Spleen (tissue), 11 donors: ENCODE measurements at regions not wholly inside any gene's neighbourhood (a gene's known extent, or its start where the extent isn't known, plus 50 kb on each side); places are given as distances from the start of the nearest gene placed in this dataset.

Experiments used
- DNase-seq: peaks from one replicate; pipeline ENCODE4 v3.0.0-alpha.2; 2020
- H3K27ac ChIP-seq, 8 donors: fragments of 200-600 bp; sonication (generic) in 7 of 8; 1 replicate in 4 of 8; 2 replicates in 4 of 8; pipeline versions ENCODE4 v1.5.0 to v1.8.0; 2016 to 2021; ENCODE audit warnings: inconsistent platforms in 4 of 8, mild to moderate bottlenecking in 4 of 8, moderate library complexity in 1 of 8
- H3K27me3 ChIP-seq, 7 donors: fragments of 200-600 bp; sonication (generic) in 6 of 7; replicated peaks in 1 of 7; 1 replicate in 4 of 7; 2 replicates in 3 of 7; pipeline versions ENCODE4 v1.5.0 to v1.8.0; 2016 to 2021; ENCODE audit warnings: inconsistent platforms in 3 of 7, mild to moderate bottlenecking in 1 of 7
- H3K36me3 ChIP-seq, 6 donors: fragments of 200-600 bp; sonication (generic) in 5 of 6; 1 replicate in 4 of 6; 2 replicates in 2 of 6; pipeline versions ENCODE4 v1.5.0 to v1.8.0; 2016 to 2021; ENCODE audit warnings: inconsistent platforms in 2 of 6
- H3K4me1 ChIP-seq, 6 donors: fragments of 200-600 bp; sonication (generic) in 5 of 6; 1 replicate in 3 of 6; 2 replicates in 3 of 6; pipeline versions ENCODE4 v1.5.0 to v1.8.0; 2016 to 2021; ENCODE audit warnings: inconsistent platforms in 3 of 6
- H3K4me3 ChIP-seq, 8 donors: fragments of 200-600 bp; sonication (generic) in 7 of 8; 1 replicate in 4 of 8; 2 replicates in 4 of 8; pipeline versions ENCODE4 v1.5.0 to v1.8.0; 2016 to 2021; ENCODE audit warnings: inconsistent platforms in 4 of 8, mild to moderate bottlenecking in 4 of 8, moderate library complexity in 2 of 8
- H3K9me3 ChIP-seq, 8 donors: fragments of 200-600 bp; sonication (generic) in 7 of 8; 1 replicate in 4 of 8; 2 replicates in 4 of 8; pipeline versions ENCODE4 v1.5.0 to v1.8.0; 2016 to 2021; ENCODE audit warnings: inconsistent platforms in 4 of 8
- CTCF ChIP-seq, 11 experiments: fragments of 200-600 bp in 7 of 11; fragments of 450-650 bp in 4 of 11; sonication (generic) in 4 of 11; IDR thresholded peaks in 8 of 11; conservative IDR thresholded peaks in 3 of 11; 1 replicate in 7 of 11; 2 replicates in 4 of 11; pipeline versions ENCODE4 v1.4.0 to v1.8.0; 2016 to 2021; ENCODE audit warnings: antibody characterized with exemption in 11 of 11, inconsistent platforms in 4 of 11, mild to moderate bottlenecking in 1 of 11
- POLR2A ChIP-seq, 3 donors: fragments of 450-650 bp; IDR thresholded peaks; one replicate each; pipeline ENCODE4 v1.5.1; 2017; ENCODE audit warnings: antibody characterized with exemption in 3 of 3, mild to moderate bottlenecking in 1 of 3
- POLR2AphosphoS5 ChIP-seq, 3 donors: sonication (generic); formaldehyde crosslinking; IDR thresholded peaks; one replicate each; pipeline ENCODE4 v1.5.1; 2017; ENCODE audit warnings: antibody characterized with exemption in 3 of 3
- WGBS, 5 donors: extraction: QIAGEN DNeasy Blood & Tissue Kit in 3 of 5; methylation state at CpG; one replicate each; pipeline versions ENCODE4 v1.1.5 to v1.1.7; 2013 to 2018; 5-methylcytosine and 5-hydroxymethylcytosine counted together
- intact Hi-C: fragments of 100-400 bp; cut with DNase I; formaldehyde crosslinking; loops from one replicate; pipeline ENCODE4 v1.15.0; 2023; ENCODE audit warnings: low total_unique reads
- donor health status: healthy with polysubstance abuse.
- donor health status: DM: no; HTN: no; CAD: no; lungs with moderate emphysema.
- donor health status: DM: no; HTN: no; CAD: no.
- donor health status: Bipolar disorder and iron deficiency.
- donor health status: healthy.
- donor health status: DM: no; HTN: no; CAD: no.
- donor health status: DM: yes; HTN: yes; CAD: no.

- DNase-seq = no peak
- H3K27ac ChIP-seq = no peak overlapping the region
- no peaks in the 10 kb centered on the region for H3K4me1 ChIP-seq
- peaks cover 0 to 5% (median 0%) of the 10 kb centered on the region in 7 donors for H3K27me3 ChIP-seq
- 54 to 64% (median 62%) methylated on average over 4 of the region's 4 CpGs for WGBS, 5 donors
- no peaks in the 10 kb centered on the region for H3K9me3 ChIP-seq
- no peaks in the 10 kb centered on the region for H3K36me3 ChIP-seq
- intact Hi-C loops = no loop called here
- H3K4me3 ChIP-seq = no peak overlapping the region
- TF ChIP-seq POLR2AphosphoS5 (IDR thresholded peaks at IDR 0.05) = no peak
- TF ChIP-seq POLR2A (IDR thresholded peaks at IDR 0.05) = no peak
Measured at GRCh38 chr1:177341773-177342172, 171.0 kb downstream of the BRINP2 start.

GRCh38 chr1:177340601-177341067 is 169.9 kb downstream of the BRINP2 start:
- TF ChIP-seq CTCF (IDR thresholded peaks at IDR 0.05 in 8 of 11, conservative IDR thresholded peaks at IDR 0.05 in 3 of 11) (no peak), POLR2AphosphoS5 (IDR thresholded peaks at IDR 0.05) (no peak), POLR2A (IDR thresholded peaks at IDR 0.05) (no peak)
- intact Hi-C loops = no loop called here
- DNase-seq = no peak
- Histone ChIP-seq H3K9me3 (no peaks in the 10 kb centered on the region), H3K27me3 (peaks cover 0 to 5% (median 0%) of the 10 kb centered on the region in 7 donors), H3K27ac (no peak overlapping the region), H3K4me1 (no peaks in the 10 kb centered on the region), H3K4me3 (no peak overlapping the region), H3K36me3 (no peaks in the 10 kb centered on the region)
- WGBS, 5 donors = 71 to 82% (median 77%) methylated on average over 10 of the region's 10 CpGs

GRCh38 chr1:177338376-177338775 is 167.6 kb downstream of the BRINP2 start:
- Histone ChIP-seq H3K9me3 (no peaks in the 10 kb centered on the region), H3K27ac (no peak overlapping the region), H3K4me1 (no peaks in the 10 kb centered on the region), H3K36me3 (no peaks in the 10 kb centered on the region), H3K27me3 (peaks cover 0 to 5% (median 0%) of the 10 kb centered on the region in 7 donors), H3K4me3 (no peak overlapping the region)
- TF ChIP-seq POLR2A (IDR thresholded peaks at IDR 0.05) (no peak), CTCF (IDR thresholded peaks at IDR 0.05 in 8 of 11, conservative IDR thresholded peaks at IDR 0.05 in 3 of 11) (no peak), POLR2AphosphoS5 (IDR thresholded peaks at IDR 0.05) (no peak)
- 75 to 96% (median 77%) methylated on average over 1 of the region's 1 CpG for WGBS, 5 donors
- intact Hi-C loops = no loop called here
- DNase-seq = no peak

GRCh38 chr1:177334903-177335302 is 164.1 kb downstream of the BRINP2 start:
- DNase-seq = no peak
- Histone ChIP-seq H3K4me1 (no peaks in the 10 kb centered on the region), H3K27ac (no peak overlapping the region), H3K27me3 (no peaks in the 10 kb centered on the region), H3K36me3 (no peaks in the 10 kb centered on the region), H3K9me3 (no peaks in the 10 kb centered on the region), H3K4me3 (no peak overlapping the region)
- TF ChIP-seq POLR2AphosphoS5 (IDR thresholded peaks at IDR 0.05) = no peak
- no peak for TF ChIP-seq CTCF (IDR thresholded peaks at IDR 0.05 in 8 of 11, conservative IDR thresholded peaks at IDR 0.05 in 3 of 11)
- TF ChIP-seq POLR2A (IDR thresholded peaks at IDR 0.05) = no peak
- intact Hi-C loops = no loop called here
